Calu3 (cell line): ENCODE measurements at regions not wholly inside any gene's neighbourhood (a gene's known extent, or its start where the extent isn't known, plus 50 kb on each side); places are given as distances from the start of the nearest gene placed in this dataset.

Source experiments
- BruUV-seq: library from RNA; stranded (reverse); fragments of 400-500 nt; replicated peaks from 2 replicates; lab custom pipeline; 2021; lab: Mats Ljungman, UMichigan
- CTCF ChIA-PET: fragments of 300-600 bp; sonication (Branson Sonifier 250); formaldehyde crosslinking; loops from one replicate; lab custom pipeline; 2022; ENCODE audit warnings: antibody characterized with exemption; lab: Charles Lee
- DNase-seq: peaks from one replicate; pipeline ENCODE4 v3.0.0; 2022
- H3K27ac Mint-ChIP-seq: one replicate; pipeline ENCODE4 v1.8.0; 2022; ENCODE audit warnings: mixed read lengths; ENCODE audit not compliant: unreplicated experiment
- H3K27me3 Mint-ChIP-seq: one replicate; pipeline ENCODE4 v1.8.0; 2022; ENCODE audit warnings: mixed read lengths; ENCODE audit not compliant: unreplicated experiment
- H3K36me3 Mint-ChIP-seq: one replicate; pipeline ENCODE4 v1.8.0; 2022; ENCODE audit warnings: mild to moderate bottlenecking, moderate library complexity, mixed read lengths; ENCODE audit not compliant: insufficient read depth, unreplicated experiment
- H3K4me1 Mint-ChIP-seq: one replicate; pipeline ENCODE4 v1.8.0; 2022; ENCODE audit warnings: mild to moderate bottlenecking, low read depth, mixed read lengths; ENCODE audit not compliant: unreplicated experiment
- H3K4me3 Mint-ChIP-seq: one replicate; pipeline ENCODE4 v1.8.0; 2022; ENCODE audit warnings: mild to moderate bottlenecking, low read depth, moderate library complexity, mixed read lengths; ENCODE audit not compliant: unreplicated experiment
- H3K9me3 Mint-ChIP-seq: one replicate; pipeline ENCODE4 v1.8.0; 2022; ENCODE audit warnings: low read depth, mixed read lengths; ENCODE audit not compliant: unreplicated experiment
- intact Hi-C: fragments of 100-400 bp; cut with micrococcal nuclease; formaldehyde crosslinking; loops from one replicate; pipeline ENCODE4 v1.10.0; 2022; ENCODE audit not compliant: unreplicated experiment
- TF ChIP-seq, protein P1 (sequence below): fragments of 200-600 bp; IDR thresholded peaks from one replicate; pipeline ENCODE4 v1.8.0; 2022; ENCODE audit warnings: antibody characterized with exemption; ENCODE audit not compliant: unreplicated experiment

DNA sequence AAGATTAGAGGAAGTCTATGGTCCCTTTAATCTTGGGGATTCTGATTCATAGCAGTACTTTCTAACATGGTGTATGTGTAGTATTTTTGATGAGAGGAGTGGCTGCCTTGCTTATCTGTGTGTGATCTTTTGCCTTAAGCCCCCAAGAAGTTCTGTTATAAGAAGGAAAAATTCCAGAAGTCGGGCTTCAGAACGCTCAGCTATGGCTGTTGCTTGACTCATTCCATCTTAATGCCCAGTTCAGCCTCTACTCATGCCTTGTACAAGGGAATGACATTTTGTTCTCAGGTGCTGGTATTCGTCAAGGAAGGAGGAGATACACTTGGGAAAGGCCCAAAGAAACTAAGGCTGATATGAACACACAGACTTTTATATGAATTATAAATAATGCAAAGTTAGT, 713.0 kb upstream of the MARCKS start:
- CTCF ChIA-PET = no interaction called here
- TF ChIP-seq, protein P1, sequence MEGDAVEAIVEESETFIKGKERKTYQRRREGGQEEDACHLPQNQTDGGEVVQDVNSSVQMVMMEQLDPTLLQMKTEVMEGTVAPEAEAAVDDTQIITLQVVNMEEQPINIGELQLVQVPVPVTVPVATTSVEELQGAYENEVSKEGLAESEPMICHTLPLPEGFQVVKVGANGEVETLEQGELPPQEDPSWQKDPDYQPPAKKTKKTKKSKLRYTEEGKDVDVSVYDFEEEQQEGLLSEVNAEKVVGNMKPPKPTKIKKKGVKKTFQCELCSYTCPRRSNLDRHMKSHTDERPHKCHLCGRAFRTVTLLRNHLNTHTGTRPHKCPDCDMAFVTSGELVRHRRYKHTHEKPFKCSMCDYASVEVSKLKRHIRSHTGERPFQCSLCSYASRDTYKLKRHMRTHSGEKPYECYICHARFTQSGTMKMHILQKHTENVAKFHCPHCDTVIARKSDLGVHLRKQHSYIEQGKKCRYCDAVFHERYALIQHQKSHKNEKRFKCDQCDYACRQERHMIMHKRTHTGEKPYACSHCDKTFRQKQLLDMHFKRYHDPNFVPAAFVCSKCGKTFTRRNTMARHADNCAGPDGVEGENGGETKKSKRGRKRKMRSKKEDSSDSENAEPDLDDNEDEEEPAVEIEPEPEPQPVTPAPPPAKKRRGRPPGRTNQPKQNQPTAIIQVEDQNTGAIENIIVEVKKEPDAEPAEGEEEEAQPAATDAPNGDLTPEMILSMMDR = no peak
- no peaks in the 10 kb centered on the region for H3K4me1 Mint-ChIP-seq
- H3K27me3 Mint-ChIP-seq = no peaks in the 10 kb centered on the region
- H3K27ac Mint-ChIP-seq = no peak overlapping the region
- BruUV-seq = no TSS peak
- no peak overlapping the region for H3K4me3 Mint-ChIP-seq
- intact Hi-C loops = no loop called here
- no peaks in the 10 kb centered on the region for H3K9me3 Mint-ChIP-seq
- H3K36me3 Mint-ChIP-seq = no peaks in the 10 kb centered on the region
- DNase-seq = no peak

DNA sequence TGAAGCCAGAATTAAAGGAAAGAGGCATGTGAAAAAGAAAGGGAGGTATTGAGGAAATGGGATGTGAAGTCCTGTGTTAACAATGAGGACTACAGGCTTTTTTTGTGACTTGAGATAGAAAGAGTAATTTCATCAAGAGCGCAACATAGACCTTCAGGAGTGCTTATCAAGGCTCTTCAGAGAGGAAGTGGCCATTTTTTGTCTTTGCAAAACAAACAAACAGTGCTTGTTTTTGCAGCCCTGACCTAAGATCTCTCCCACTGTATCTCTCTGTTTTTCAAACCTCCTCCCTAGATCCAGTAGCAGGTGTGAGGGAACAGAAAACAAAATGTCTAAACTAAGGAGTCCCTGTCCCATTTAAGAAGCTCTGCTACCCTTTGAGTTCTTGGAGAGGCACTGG, 710.3 kb upstream of the MARCKS start:
- Mint-ChIP-seq H3K4me1 (no peaks in the 10 kb centered on the region), H3K27ac (no peak overlapping the region), H3K4me3 (no peak overlapping the region), H3K27me3 (no peaks in the 10 kb centered on the region), H3K36me3 (no peaks in the 10 kb centered on the region), H3K9me3 (peaks cover 2% of the 10 kb centered on the region)
- TF ChIP-seq, protein P1 = no peak
- BruUV-seq = no TSS peak
- intact Hi-C loops = no loop called here
- no peak for DNase-seq
- CTCF ChIA-PET = no interaction called here

DNA sequence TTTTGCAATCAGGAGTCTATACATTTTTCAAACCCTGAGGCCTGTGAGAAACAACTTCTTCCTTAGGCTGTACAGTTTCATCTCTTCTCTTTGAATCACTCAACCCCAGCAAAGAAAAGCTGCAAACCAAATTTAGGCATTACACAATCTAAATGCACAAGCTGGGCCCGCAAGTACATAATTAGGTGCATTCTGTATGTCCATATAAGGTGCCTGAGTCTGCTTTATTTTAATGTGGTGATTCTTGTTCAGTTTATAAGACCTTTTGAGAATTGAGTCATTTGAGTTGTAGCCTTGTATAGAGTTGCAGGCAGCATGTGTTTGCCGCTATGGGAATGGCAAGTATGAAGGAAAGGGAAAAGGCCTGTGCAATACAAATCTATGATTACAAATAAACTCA, 709.6 kb upstream of the MARCKS start:
- H3K4me1 Mint-ChIP-seq = no peaks in the 10 kb centered on the region
- no peaks in the 10 kb centered on the region for H3K36me3 Mint-ChIP-seq
- intact Hi-C loops = no loop called here
- no peak overlapping the region for H3K27ac Mint-ChIP-seq
- H3K27me3 Mint-ChIP-seq = no peaks in the 10 kb centered on the region
- no peak for DNase-seq
- H3K4me3 Mint-ChIP-seq = no peak overlapping the region
- no TSS peak for BruUV-seq
- CTCF ChIA-PET = no interaction called here
- peaks cover 2% of the 10 kb centered on the region for H3K9me3 Mint-ChIP-seq
- TF ChIP-seq, protein P1 = no peak

DNA sequence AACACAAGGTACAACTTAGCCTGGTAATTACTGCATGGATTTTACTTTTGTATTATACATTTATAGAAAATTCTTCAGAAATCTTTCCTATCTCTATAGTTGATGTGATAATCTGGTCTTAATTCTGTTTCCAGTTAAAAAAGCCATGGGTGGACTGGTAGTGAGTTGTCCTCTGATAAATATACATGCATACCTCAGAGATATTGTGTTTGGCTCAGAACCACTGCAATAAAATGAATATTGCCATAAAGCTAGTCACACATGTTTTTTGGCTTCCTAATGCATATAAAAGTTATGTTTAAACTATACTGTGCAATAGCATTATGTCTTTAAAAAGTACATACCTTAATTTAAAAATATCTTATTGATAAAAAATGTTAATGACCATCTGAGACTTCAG, 708.6 kb upstream of the MARCKS start:
- CTCF ChIA-PET = no interaction called here
- Mint-ChIP-seq H3K27me3 (no peaks in the 10 kb centered on the region), H3K36me3 (no peaks in the 10 kb centered on the region), H3K4me3 (no peak overlapping the region), H3K9me3 (peaks cover 2% of the 10 kb centered on the region), H3K4me1 (no peaks in the 10 kb centered on the region), H3K27ac (no peak overlapping the region)
- BruUV-seq = no TSS peak
- intact Hi-C loops = no loop called here
- no peak for DNase-seq
- TF ChIP-seq, protein P1 = no peak
